ENCODE measurements at regions not wholly inside any gene's neighbourhood (a gene's known extent, or its start where the extent isn't known, plus 50 kb on each side); places are given as distances from the start of the nearest gene placed in this dataset.
"Not testable (repeated sequence)": the region's sequence is repeated elsewhere in the genome, so short reads cannot be mapped to it uniquely, and the experiment has no call there.

- no peak for DNase-seq (ENCODE audit: low read depth)
These were observed 1015.5 kb upstream of the MIR17HG start for GRCh38 chr13:90331974-90332373.

GRCh38 chr13:90336507-90336906 lies 1011.0 kb upstream of the MIR17HG start:
- DNase-seq (ENCODE audit: low read depth) = no peak

DNA sequence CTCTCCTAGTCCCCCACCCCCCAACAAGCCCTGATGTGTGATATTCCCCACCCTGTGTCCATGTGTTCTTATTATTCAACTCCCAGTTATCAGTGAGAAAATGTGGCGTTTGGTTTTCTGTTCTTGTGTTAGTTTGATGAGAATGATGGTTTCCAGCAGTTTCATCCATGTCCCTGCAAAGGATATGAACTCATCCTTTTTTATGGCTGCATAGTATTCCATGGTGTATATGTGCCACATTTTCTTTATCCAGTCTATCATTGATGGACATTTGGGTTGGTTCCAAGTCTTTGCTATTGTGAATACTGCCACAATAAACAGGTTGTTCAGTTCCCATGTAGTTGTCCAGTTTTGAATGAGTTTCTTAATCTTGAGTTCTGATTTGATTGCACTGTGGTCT lies 1006.1 kb upstream of the MIR17HG start:
- not testable (repeated sequence) for DNase-seq (ENCODE audit: low read depth)

GRCh38 chr13:90348477-90349136 lies 998.9 kb upstream of the MIR17HG start:
- not testable (repeated sequence) for DNase-seq (ENCODE audit: low read depth)

DNA sequence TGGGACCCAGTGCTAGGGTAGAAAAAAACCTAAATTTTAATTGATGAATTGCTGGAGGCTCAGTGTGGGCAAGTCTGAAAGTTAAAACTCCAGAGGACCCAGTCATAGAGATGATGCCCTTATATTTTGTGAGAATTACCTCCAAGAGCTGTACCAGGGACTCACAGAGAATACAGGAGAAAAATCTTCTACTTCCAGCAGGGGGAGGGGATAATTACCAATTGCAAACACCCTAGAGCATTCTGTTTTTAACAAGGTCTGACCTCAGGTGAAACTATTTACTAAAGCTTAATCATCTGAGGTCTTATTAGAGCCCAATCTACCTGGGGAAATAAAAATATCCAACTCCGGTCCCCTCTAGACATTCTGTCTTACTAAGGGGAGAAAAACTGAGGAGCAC lies 994.7 kb upstream of the MIR17HG start:
- no peak for DNase-seq (ENCODE audit: low read depth)

DNA sequence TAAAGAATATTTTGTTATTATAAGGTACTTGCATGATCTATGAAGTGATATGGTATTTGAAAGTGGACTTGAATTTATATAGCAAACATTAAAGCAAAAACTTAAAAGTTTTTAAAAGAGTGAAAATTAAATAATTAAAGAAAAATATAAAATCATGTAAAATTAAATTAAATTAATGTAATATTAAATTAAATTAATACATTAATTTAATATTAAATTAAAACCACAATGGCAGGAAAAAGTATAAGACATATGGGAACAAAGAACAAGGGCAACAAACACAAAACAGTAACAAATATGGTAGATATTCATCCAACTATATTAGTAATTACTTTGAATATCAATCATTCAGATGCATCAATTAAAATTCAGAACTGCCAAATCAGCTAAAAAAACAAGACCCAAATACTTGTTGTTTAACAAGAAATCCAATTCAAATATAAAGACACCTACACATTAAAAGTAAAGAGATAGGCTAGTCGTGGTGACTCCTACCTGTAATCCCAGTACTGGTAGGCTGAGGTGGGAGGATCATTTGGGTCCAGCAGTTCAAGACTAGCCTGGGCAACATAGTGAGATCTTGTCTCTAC lies 992.2 kb upstream of the MIR17HG start:
- no peak for DNase-seq (ENCODE audit: low read depth)

DNA sequence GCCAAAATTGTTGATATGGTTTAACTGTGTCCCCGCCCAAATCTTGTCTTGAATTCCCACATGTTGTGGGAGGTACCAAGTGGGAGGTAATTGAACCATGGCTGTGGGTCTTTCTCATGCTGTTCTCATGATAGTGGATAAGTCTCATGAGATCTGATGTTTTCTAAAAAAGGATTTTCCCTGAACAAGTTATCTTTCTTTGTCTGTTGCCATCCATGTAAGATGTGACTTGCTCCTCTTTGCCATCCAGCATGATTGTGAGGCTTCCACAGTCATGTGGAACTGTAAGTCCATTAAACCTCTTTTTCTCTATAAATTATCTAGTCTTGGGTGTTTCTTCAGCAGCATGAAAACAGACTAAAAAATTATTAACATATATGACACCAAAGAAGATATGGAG lies 986.7 kb upstream of the MIR17HG start:
- DNase-seq (ENCODE audit: low read depth) = no peak

DNA sequence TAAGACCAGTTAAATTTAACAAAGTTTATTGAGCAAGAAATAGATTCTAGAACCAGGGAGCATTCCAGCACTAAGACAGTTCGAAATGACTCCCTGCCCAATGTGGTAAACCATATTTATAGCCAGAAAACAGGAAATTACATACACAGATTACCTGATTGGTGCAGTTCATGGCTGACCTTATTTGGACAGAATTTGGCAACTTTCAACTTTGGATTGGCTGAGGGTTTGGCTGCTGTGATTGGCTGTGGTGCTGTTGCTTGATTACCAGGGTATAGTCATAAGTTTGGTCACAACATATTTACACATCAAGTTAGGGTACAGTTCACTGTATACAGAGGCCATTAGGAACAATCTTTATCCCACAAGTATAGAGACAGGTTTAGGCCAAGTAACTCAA lies 984.8 kb upstream of the MIR17HG start:
- no peak for DNase-seq (ENCODE audit: low read depth)

DNA sequence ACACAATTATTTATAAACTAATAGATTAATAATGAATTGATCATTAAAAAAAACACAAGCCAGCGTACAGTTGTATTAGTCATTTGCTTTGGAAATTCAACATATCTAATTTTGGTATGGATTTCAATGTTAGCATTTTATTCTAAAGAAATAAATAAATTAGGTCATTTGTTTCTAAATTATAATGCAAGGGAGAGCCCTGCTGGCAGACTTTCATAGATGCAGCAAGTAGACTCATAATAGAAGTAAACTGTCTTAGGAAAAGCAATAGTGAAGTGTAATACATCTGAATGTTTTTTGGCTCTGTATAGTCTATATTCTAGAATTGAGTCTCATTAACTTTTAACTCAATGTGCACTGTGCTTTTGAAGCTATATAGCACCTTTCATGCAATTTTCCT lies 982.4 kb upstream of the MIR17HG start:
- no peak for DNase-seq (ENCODE audit: low read depth)

DNA sequence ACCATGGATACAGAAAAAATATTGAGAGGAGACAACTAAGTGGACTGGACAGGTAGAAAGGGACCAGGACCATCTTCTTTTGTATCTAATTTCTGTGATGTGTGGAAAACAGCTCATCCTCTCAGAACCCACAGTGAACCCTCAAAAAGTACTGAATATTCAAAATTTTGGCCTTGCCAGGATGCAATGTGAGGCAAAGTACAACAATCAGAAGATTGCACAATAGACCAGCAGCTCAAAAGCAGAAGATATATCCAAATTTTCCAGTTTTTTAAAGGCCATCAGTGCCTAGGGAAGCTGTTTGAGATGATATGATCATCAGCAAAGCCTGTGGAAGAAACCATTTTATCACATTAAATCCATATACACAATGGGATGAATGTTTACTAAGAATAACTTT lies 973.3 kb upstream of the MIR17HG start:
- no peak for DNase-seq (ENCODE audit: low read depth)

DNA sequence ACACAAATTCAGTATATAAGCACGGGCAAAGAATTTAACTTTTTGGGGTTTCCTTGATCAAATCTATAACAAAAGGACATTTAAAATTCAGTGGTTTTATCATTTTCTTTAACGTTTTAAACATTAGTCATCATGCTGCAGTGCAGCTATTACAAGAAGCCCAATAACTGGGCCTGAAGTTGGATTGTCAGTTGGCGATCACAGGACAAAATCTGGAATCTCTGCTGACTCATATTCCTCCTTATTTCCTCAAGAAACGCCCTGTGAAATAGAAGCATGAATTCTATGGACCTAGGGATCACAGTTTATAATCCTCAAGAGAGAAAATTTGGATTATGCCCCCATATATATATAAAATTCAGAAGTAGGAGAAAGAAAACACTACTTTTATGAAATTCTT lies 971.6 kb upstream of the MIR17HG start:
- DNase-seq (ENCODE audit: low read depth) = no peak

DNA sequence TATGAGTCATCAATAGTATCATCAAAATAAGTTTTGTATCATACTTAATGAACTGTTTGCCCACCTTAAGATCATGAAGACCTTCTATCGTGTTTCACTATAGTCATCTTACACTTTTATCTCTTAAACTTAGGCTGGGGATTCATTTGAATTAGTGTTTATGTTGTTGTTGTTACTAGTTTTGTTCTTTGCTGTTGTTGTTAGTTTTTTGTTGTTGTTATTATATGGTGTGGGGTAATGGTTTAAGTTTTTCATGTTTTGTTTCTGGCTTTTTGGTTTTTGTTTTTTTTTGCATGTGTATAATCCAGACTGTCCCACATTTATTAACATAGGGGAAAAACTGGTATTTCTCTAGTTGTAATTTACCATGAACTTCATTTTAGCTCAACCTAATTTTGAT lies 965.1 kb upstream of the MIR17HG start:
- no peak for DNase-seq (ENCODE audit: low read depth)

- DNase-seq (ENCODE audit: low read depth) = no peak
These were observed 961.6 kb upstream of the MIR17HG start for GRCh38 chr13:90385781-90386489.

- no peak for DNase-seq (ENCODE audit: low read depth)
These were observed 958.5 kb upstream of the MIR17HG start for GRCh38 chr13:90388887-90389452.

DNA sequence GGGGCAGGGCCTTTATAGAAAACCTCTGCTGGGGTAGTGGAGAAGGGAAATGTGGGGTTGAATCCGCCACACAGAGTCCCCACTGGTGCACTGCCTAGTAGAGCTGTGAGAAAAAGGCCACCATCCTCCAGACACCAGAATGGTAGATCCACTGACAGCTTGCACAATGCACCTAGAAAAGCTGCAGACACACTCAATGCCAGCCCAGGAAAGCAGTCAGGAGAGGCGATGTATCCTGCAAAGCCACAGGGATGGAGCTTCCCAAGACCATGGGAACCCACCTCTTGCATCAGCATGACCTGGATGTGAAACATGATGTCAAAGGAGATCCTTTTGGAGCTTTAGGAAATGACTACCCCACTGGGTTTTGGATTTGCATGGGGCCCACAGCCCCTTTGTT lies 958.0 kb upstream of the MIR17HG start:
- DNase-seq (ENCODE audit: low read depth) = no peak

DNA sequence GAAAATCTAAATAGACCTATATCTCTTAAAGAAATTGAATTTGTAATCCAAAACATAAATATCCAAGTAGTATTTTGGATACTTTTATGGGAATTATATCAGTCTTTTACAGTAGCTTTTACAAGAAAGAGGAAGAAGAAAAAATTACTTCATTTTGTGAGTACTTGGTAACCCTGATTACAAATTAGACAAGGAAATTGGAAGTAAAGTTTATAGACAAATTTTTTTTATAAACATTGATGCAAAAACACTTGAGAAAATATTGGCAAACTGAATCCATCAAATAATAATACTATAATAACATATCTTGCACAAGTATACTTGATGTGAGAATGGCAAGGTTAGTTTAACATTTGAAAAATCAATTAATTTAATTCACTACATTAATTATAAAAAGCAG lies 954.1 kb upstream of the MIR17HG start:
- DNase-seq (ENCODE audit: low read depth) = no peak

- no peak for DNase-seq (ENCODE audit: low read depth)
These were observed 952.1 kb upstream of the MIR17HG start for GRCh38 chr13:90395348-90395747.

- DNase-seq (ENCODE audit: low read depth) = no peak
These were observed 951.6 kb upstream of the MIR17HG start for GRCh38 chr13:90395846-90396245.

- no peak for DNase-seq (ENCODE audit: low read depth)
These were observed 951.2 kb upstream of the MIR17HG start for GRCh38 chr13:90396266-90396665.

- no peak for DNase-seq (ENCODE audit: low read depth)
These were observed 950.0 kb upstream of the MIR17HG start for GRCh38 chr13:90397503-90397902.

DNA sequence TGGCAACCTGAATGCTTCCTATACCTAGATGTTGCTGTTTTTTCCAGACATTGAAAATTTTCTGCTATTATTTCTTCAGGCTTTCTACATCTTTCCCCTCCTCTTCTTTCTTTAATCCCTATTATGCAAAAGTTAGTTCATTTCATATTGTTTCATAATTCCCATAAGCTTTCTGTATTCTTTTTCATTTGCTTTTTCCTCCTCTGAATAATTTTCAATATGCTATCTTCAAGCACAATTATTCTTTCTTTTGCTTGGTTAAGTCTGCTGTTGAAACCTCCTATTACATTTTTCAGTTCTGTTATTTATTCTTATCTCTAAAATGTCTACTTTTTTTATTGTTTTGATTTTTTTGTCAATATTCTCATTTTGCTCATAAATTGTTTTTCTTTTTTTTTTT lies 947.1 kb upstream of the MIR17HG start:
- DNase-seq (ENCODE audit: low read depth) = no peak

DNA sequence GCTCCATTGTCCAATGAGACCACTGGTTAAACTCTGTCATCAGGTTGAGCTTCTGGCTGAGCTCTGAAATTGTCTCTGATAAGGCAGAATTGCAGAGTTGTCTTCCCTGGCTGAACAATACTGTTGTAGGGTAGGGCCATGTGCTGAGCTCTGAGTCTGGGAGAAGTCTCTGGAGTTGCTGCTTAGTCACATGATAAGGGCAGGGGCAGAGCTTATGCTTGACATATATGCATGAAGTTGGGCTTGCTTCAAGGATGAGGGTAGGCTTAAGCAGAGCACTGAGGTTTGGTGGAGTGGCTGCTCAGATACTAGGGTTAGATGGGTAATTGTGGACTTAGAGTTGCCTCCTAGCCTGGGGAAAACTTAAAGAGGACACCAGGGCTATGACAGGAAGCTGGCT lies 946.3 kb upstream of the MIR17HG start:
- DNase-seq (ENCODE audit: low read depth) = no peak

DNA sequence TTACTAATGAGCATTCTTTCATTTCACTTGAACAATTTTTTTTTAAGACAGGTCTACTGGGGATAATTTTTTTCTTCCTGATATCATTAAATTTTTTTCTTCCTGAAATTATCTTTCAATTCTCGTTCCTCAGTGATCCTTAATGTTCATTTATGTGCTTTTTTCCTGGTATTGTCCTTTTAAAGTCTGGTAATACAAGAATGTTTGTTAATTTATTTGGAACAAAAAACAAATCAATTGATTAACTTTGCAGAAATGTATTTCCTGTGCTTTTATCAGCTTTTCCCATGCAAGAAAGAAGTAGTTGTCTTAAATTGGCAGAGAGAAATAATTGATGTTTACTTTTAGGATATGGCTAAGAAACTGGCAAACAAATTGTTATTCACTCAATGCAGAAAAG lies 945.4 kb upstream of the MIR17HG start:
- no peak for DNase-seq (ENCODE audit: low read depth)

Data from stimulated activated CD4-positive, alpha-beta T cell treated with anti-CD3 and anti-CD28 coated beads, Interleukin-2, amount 100 ng/mL, for 4 hours (primary cell).